ENCODE measurements at regions not wholly inside any gene's neighbourhood (a gene's known extent, or its start where the extent isn't known, plus 50 kb on each side); places are given as distances from the start of the nearest gene placed in this dataset.

GRCh38 chr2:221673248-221673647 lies 101.1 kb upstream of the EPHA4 start:
- DNase-seq = no peak

- DNase-seq = no peak
These were observed 99.4 kb upstream of the EPHA4 start for GRCh38 chr2:221671515-221671914.

GRCh38 chr2:221662689-221663391 lies 90.7 kb upstream of the EPHA4 start:
- DNase-seq = no peak

- no peak for DNase-seq
These were observed 85.7 kb upstream of the EPHA4 start for GRCh38 chr2:221657806-221658205.

- DNase-seq = no peak
These were observed 83.2 kb upstream of the EPHA4 start for GRCh38 chr2:221655300-221655699.

GRCh38 chr2:221653182-221653581 lies 81.1 kb upstream of the EPHA4 start:
- no peak for DNase-seq

GRCh38 chr2:221649051-221649775 lies 77.1 kb upstream of the EPHA4 start:
- DNase-seq = no peak

- DNase-seq = no peak
These were observed 70.3 kb upstream of the EPHA4 start for GRCh38 chr2:221642447-221642846.

GRCh38 chr2:221641181-221641871 lies 69.2 kb upstream of the EPHA4 start:
- DNase-seq = no peak

- no peak for DNase-seq
These were observed 68.6 kb upstream of the EPHA4 start for GRCh38 chr2:221640686-221641085.

GRCh38 chr2:221637851-221638250 lies 65.7 kb upstream of the EPHA4 start:
- DNase-seq = no peak

- DNase-seq = no peak
These were observed 63.8 kb upstream of the EPHA4 start for GRCh38 chr2:221635949-221636348.

GRCh38 chr2:221629468-221629867 lies 57.4 kb upstream of the EPHA4 start:
- no peak for DNase-seq

- no peak for DNase-seq
These were observed 52.4 kb upstream of the EPHA4 start for GRCh38 chr2:221624475-221624874.
